GM23248 (cell line): ENCODE measurements at regions not wholly inside any gene's neighbourhood (a gene's known extent, or its start where the extent isn't known, plus 50 kb on each side); places are given as distances from the start of the nearest gene placed in this dataset.
A peak's percentile ranks its signal among the peaks of the same experiment; 100 is the strongest.

Source experiments
- DNase-seq: peaks from one replicate; pipeline ENCODE4 v3.0.0-alpha.2; 2015
- H2AFZ ChIP-seq: fragments of 200-600 bp; sonication (generic); 2 replicates; pipeline ENCODE4 v1.6.1; 2016; ENCODE audit warnings: antibody characterized with exemption
- H3F3A ChIP-seq: fragments of 200-600 bp; sonication (generic); 2 replicates; pipeline ENCODE4 v1.6.1; 2016; ENCODE audit warnings: mild to moderate bottlenecking, antibody characterized with exemption, mixed run types; ENCODE audit not compliant: insufficient read depth
- H3K27ac ChIP-seq: fragments of 200-600 bp; sonication (generic); 2 replicates; pipeline ENCODE4 v1.5.1; 2016; ENCODE audit warnings: mild to moderate bottlenecking
- H3K27me3 ChIP-seq: fragments of 200-600 bp; sonication (generic); replicated peaks from 2 replicates; pipeline ENCODE4 v1.6.1; 2016; ENCODE audit warnings: mild to moderate bottlenecking; ENCODE audit not compliant: insufficient read depth
- H3K36me3 ChIP-seq: fragments of 200-600 bp; sonication (generic); 2 replicates; pipeline ENCODE4 v1.6.1; 2016; ENCODE audit warnings: low read depth, mild to moderate bottlenecking
- H3K4me1 ChIP-seq: fragments of 200-600 bp; sonication (generic); 2 replicates; pipeline ENCODE4 v1.6.1; 2016; ENCODE audit warnings: mild to moderate bottlenecking; ENCODE audit not compliant: insufficient read depth
- H3K4me2 ChIP-seq: fragments of 200-600 bp; sonication (generic); one replicate; pipeline ENCODE4 v1.6.1; 2016; ENCODE audit warnings: mild to moderate bottlenecking; ENCODE audit not compliant: unreplicated experiment
- H3K4me3 ChIP-seq: fragments of 200-600 bp; sonication (generic); 2 replicates; pipeline ENCODE4 v1.5.1; 2016; ENCODE audit warnings: mild to moderate bottlenecking
- H3K79me2 ChIP-seq: fragments of 200-600 bp; sonication (generic); 2 replicates; pipeline ENCODE4 v1.6.1; 2016; ENCODE audit warnings: mild to moderate bottlenecking; ENCODE audit not compliant: insufficient read depth
- H3K9ac ChIP-seq: fragments of 200-600 bp; sonication (generic); 2 replicates; pipeline ENCODE4 v1.6.1; 2016; ENCODE audit warnings: mild to moderate bottlenecking
- H3K9me2 ChIP-seq: fragments of 200-600 bp; sonication (generic); 2 replicates; pipeline ENCODE4 v1.6.1; 2016; ENCODE audit warnings: mixed run types, mild to moderate bottlenecking, moderate library complexity; ENCODE audit not compliant: insufficient read depth
- H3K9me3 ChIP-seq: fragments of 200-600 bp; sonication (generic); one replicate; pipeline ENCODE4 v1.6.1; 2017; ENCODE audit warnings: low read depth
- H4K20me1 ChIP-seq: fragments of 200-600 bp; sonication (generic); 2 replicates; pipeline ENCODE4 v1.6.0; 2016; ENCODE audit not compliant: insufficient read depth
- EZH2 ChIP-seq: fragments of 200-600 bp; sonication (generic); IDR thresholded peaks from 2 replicates; pipeline ENCODE4 v1.6.1; 2018; ENCODE audit warnings: antibody characterized with exemption, mild to moderate bottlenecking; ENCODE audit not compliant: insufficient read depth, poor library complexity, severe bottlenecking
- EZH2phosphoT487 ChIP-seq: fragments of 200-600 bp; sonication (generic); IDR thresholded peaks from 2 replicates; pipeline ENCODE4 v1.6.1; 2018; ENCODE audit warnings: antibody characterized with exemption, moderate library complexity, mild to moderate bottlenecking, low read depth; ENCODE audit not compliant: insufficient read depth
- WGBS, 2 experiments: methylation state at CpG; one replicate each; pipeline ENCODE4 v1.1.6; 2015 to 2017; ENCODE audit warnings: low lambda C conversion rate in 2 of 2, low coverage in 1 of 2; ENCODE audit errors: missing lambda C conversion rate in 2 of 2; 5-methylcytosine and 5-hydroxymethylcytosine counted together
- in situ Hi-C: fragments of 300-500 bp; cut with MboI; formaldehyde crosslinking; loops from 2 replicates; pipeline ENCODE4 v1.15.0; 2020

DNA sequence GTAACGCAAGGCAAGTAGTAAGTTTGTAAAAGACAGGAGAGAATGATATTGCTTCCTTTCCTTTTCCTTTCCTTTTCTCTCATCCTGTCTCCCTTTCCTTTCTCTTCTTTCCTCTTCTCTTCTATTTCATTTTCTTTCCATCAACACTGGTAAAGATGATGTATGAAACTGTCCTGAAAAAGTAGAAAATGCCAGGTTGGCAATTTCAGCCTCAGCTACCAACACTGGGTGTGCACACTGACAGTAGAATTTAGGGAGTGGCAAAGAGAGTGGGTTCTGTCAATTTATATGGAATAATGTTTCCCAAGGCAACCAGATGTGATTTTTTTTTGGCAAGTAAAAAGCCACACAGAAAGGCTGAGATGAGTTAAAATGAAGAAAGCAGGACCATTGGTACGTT, 155.7 kb upstream of the ZRANB2 start:
- peaks cover 3% of the 10 kb centered on the region; the same call in 1 of the 2 replicates for H3K9me2 ChIP-seq
- DNase-seq: no peak
- WGBS, 2 experiments: 64 to 66% methylated on average over 2 of the region's 2 CpGs
- no peaks in the 10 kb centered on the region for H4K20me1 ChIP-seq
- no peak for TF ChIP-seq EZH2phosphoT487
- TF ChIP-seq EZH2: no peak
- no peaks in the 10 kb centered on the region for H3K9me3 ChIP-seq
- H3K4me2 ChIP-seq: no peak overlapping the region
- no peaks in the 10 kb centered on the region for H3K36me3 ChIP-seq
- no peaks in the 10 kb centered on the region for H3F3A ChIP-seq
- H3K27me3 ChIP-seq: no peaks in the 10 kb centered on the region
- no peak overlapping the region for H2AFZ ChIP-seq
- no peak overlapping the region for H3K9ac ChIP-seq
- H3K4me3 ChIP-seq: no peak overlapping the region
- peaks cover 8% of the 10 kb centered on the region for H3K4me1 ChIP-seq
- H3K27ac ChIP-seq: no peak overlapping the region
- H3K79me2 ChIP-seq: no peaks in the 10 kb centered on the region
- in situ Hi-C loops: no loop called here

DNA sequence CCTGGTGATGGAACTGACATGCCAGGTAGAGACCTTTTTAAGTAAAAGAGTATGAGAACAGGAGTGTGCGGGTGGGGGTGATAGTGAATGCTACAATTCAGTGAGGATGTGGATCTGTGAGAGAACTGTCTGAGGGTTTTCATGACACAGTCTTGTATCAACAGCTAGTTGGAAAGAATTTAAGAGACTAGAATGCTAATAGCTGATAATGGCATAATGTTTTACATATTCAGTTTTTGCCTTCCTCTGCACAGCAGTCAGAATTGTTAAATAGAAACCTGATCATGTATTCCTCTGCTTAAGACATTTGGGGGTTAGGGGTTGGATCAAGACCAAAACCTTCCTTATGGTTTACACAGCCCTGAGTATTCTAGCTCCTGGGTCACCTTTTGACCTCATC, 152.8 kb upstream of the ZRANB2 start:
- Histone ChIP-seq H3K27me3 (no peaks in the 10 kb centered on the region), H3K9me2 (no peaks in the 10 kb centered on the region), H3K4me1 (peaks cover 8% of the 10 kb centered on the region), H3K36me3 (no peaks in the 10 kb centered on the region), H3K4me2 (no peak overlapping the region), H3F3A (no peaks in the 10 kb centered on the region), H3K9ac (no peak overlapping the region), H3K9me3 (no peaks in the 10 kb centered on the region), H3K4me3 (no peak overlapping the region), H4K20me1 (no peaks in the 10 kb centered on the region), H3K79me2 (no peaks in the 10 kb centered on the region), H3K27ac (no peak overlapping the region), H2AFZ (no peak overlapping the region)
- in situ Hi-C loops: no loop called here
- TF ChIP-seq EZH2 (no peak), EZH2phosphoT487 (no peak)
- DNase-seq: no peak
- WGBS, 2 experiments: 85 to 91% methylated on average over 1 of the region's 1 CpG

DNA sequence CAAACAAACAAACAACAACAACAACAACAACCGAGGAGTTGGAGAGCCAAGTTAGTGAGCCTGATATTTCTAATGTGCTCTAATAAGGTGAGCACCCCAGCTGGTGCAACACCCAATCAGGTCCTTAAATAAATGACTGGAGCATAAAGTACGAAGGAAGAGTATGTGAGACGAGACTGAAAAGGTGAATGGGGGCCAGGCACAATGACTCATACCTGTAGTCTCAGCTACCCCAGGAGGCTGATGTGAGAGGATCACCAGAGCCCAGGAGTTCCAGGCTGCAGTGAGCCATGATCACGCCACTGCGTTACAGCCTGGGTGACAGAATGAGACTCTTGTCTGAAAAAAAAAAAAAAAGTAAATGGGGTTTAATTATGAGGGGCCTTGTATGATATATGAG, 152.0 kb upstream of the ZRANB2 start:
- no peak overlapping the region for H3K4me3 ChIP-seq
- H2AFZ ChIP-seq: peak overlapping the region; percentile 45; the same call in 1 of the 2 replicates
- H3K9me3 ChIP-seq: no peaks in the 10 kb centered on the region
- no peak overlapping the region for H3K27ac ChIP-seq
- H3K79me2 ChIP-seq: no peaks in the 10 kb centered on the region
- TF ChIP-seq EZH2 (no peak), EZH2phosphoT487 (no peak)
- H3K4me2 ChIP-seq: no peak overlapping the region
- no peak for DNase-seq
- no peaks in the 10 kb centered on the region for H3K27me3 ChIP-seq
- no peaks in the 10 kb centered on the region for H3F3A ChIP-seq
- H3K9me2 ChIP-seq: no peaks in the 10 kb centered on the region
- H4K20me1 ChIP-seq: no peaks in the 10 kb centered on the region
- peaks cover 8% of the 10 kb centered on the region for H3K4me1 ChIP-seq
- in situ Hi-C loops: no loop called here
- WGBS, 2 experiments: 90 to 92% methylated on average over 5 of the region's 5 CpGs
- no peaks in the 10 kb centered on the region for H3K36me3 ChIP-seq
- H3K9ac ChIP-seq: no peak overlapping the region

DNA sequence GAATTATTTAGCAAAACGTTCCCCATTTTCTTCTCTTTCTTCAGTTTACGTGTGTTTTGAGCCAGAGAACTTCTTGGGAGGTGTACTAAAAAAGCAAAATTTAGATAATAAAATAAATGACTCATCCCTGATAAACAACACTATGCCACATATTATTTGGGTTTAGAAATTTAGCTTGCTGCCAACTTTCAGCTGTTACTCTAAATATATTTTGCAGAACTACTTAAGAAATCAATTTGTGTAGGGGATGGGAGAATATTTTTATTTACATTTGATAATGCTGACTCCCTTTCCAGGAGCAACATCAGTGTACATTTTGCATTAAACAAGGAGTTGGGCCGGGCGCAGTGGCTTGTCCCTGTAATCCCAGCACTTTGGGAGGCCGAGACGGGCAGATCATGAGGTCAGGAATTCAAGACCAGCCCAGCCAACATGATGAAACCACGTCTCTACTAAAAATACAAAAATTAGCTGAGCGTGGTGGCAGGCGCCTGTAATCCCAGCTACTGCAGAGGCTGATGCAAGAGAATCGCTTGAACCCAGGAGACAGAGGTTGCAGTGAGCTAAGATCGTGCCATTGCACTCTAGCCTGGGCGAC, 151.4 kb upstream of the ZRANB2 start:
- Histone ChIP-seq H4K20me1 (no peaks in the 10 kb centered on the region), H3F3A (no peaks in the 10 kb centered on the region), H3K36me3 (no peaks in the 10 kb centered on the region), H3K4me2 (no peak overlapping the region), H3K4me1 (peaks cover 8% of the 10 kb centered on the region), H3K27ac (no peak overlapping the region), H3K9me2 (no peaks in the 10 kb centered on the region), H3K4me3 (no peak overlapping the region), H2AFZ (peak overlapping the region; percentile 45; the same call in 1 of the 2 replicates), H3K27me3 (no peaks in the 10 kb centered on the region), H3K79me2 (no peaks in the 10 kb centered on the region), H3K9me3 (no peaks in the 10 kb centered on the region), H3K9ac (no peak overlapping the region)
- 12 to 16% methylated on average over 12 of the region's 12 CpGs for WGBS, 2 experiments
- in situ Hi-C loops: no loop called here
- TF ChIP-seq EZH2phosphoT487 (no peak), EZH2 (no peak)
- DNase-seq: peak; percentile 18

DNA sequence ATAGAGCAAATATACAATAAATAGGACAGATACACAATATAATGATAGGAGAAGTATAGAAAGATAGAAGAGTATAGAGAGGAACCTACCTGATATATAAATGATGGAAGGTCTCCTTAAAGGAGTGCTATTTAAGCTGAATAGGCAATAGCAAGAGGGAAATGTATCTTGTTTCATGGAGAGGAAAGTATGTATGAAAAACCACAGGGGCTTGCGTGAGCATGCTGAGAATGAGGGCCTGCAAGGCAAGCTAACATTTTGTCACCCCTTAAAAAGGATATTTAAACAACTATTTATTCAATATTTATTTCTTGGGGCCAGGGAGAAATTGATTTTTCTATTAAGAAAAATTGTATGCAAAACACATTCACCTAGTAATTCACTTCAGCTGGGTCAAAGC, 150.9 kb upstream of the ZRANB2 start:
- no peak overlapping the region for H3K4me3 ChIP-seq
- no peaks in the 10 kb centered on the region for H3K36me3 ChIP-seq
- TF ChIP-seq EZH2phosphoT487: no peak
- TF ChIP-seq EZH2: no peak
- no peak overlapping the region for H3K27ac ChIP-seq
- DNase-seq: peak; percentile 8
- H3F3A ChIP-seq: no peaks in the 10 kb centered on the region
- H2AFZ ChIP-seq: 0 out of 2 replicates have a peak overlapping the region, but pooled peaks have one; percentile 45
- H3K79me2 ChIP-seq: no peaks in the 10 kb centered on the region
- 60 to 70% methylated on average over 1 of the region's 1 CpG for WGBS, 2 experiments
- in situ Hi-C loops: no loop called here
- H4K20me1 ChIP-seq: no peaks in the 10 kb centered on the region
- no peaks in the 10 kb centered on the region for H3K9me3 ChIP-seq
- H3K4me2 ChIP-seq: no peak overlapping the region
- peaks cover 8% of the 10 kb centered on the region for H3K4me1 ChIP-seq
- no peaks in the 10 kb centered on the region for H3K9me2 ChIP-seq
- no peaks in the 10 kb centered on the region for H3K27me3 ChIP-seq
- H3K9ac ChIP-seq: no peak overlapping the region
